Suprapubic skin (tissue), 4 donors: ENCODE measurements at regions not wholly inside any gene's neighbourhood (a gene's known extent, or its start where the extent isn't known, plus 50 kb on each side); places are given as distances from the start of the nearest gene placed in this dataset.

Experiments
- DNase-seq, 2 donors: peaks; one replicate each; pipeline ENCODE4 v3.0.0-alpha.2; 2019; ENCODE audit warnings: low spot score in 2 of 2
- H3K27ac ChIP-seq: fragments of 200-600 bp; sonication (generic); one replicate; pipeline ENCODE4 v1.5.1; 2019
- H3K27me3 ChIP-seq: fragments of 200-600 bp; sonication (generic); one replicate; pipeline ENCODE4 v1.5.1; 2019
- H3K36me3 ChIP-seq: fragments of 200-600 bp; sonication (generic); one replicate; pipeline ENCODE4 v1.5.1; 2019
- H3K4me1 ChIP-seq: fragments of 200-600 bp; sonication (generic); one replicate; pipeline ENCODE4 v1.5.1; 2019
- H3K4me3 ChIP-seq: fragments of 200-600 bp; sonication (generic); one replicate; pipeline ENCODE4 v1.5.1; 2019; ENCODE audit warnings: mild to moderate bottlenecking
- H3K9me3 ChIP-seq: fragments of 200-600 bp; sonication (generic); one replicate; pipeline ENCODE4 v1.5.1; 2019
- CTCF ChIP-seq, 2 donors: fragments of 200-600 bp in 1 of 2; fragments of 450-650 bp in 1 of 2; sonication (generic) in 1 of 2; IDR thresholded peaks; one replicate each; pipeline ENCODE4 v1.5.1; 2016 to 2019; ENCODE audit warnings: antibody characterized with exemption in 2 of 2, mild to moderate bottlenecking in 1 of 2, moderate library complexity in 1 of 2
- EP300 ChIP-seq: sonication (generic); formaldehyde crosslinking; IDR thresholded peaks from one replicate; pipeline ENCODE4 v1.6.1; 2017; ENCODE audit warnings: antibody characterized with exemption
- POLR2A ChIP-seq, 2 donors: fragments of 450-650 bp; IDR thresholded peaks; one replicate each; pipeline ENCODE4 v1.6.1; 2017; ENCODE audit warnings: antibody characterized with exemption in 2 of 2, mild to moderate bottlenecking in 2 of 2, moderate library complexity in 2 of 2
- POLR2AphosphoS5 ChIP-seq, 3 donors: sonication (generic); formaldehyde crosslinking; IDR thresholded peaks; one replicate each; pipeline ENCODE4 v1.6.1; 2017; ENCODE audit warnings: antibody characterized with exemption in 3 of 3
- WGBS: methylation state at CpG from one replicate; pipeline ENCODE4 v1.1.5; 2018; 5-methylcytosine and 5-hydroxymethylcytosine counted together

GRCh38 chr5:103446813-103447212 is 115.8 kb downstream of the NUDT12 start:
- Histone ChIP-seq H3K4me1 (peaks cover 10% of the 10 kb centered on the region), H3K27me3 (no peaks in the 10 kb centered on the region), H3K36me3 (no peaks in the 10 kb centered on the region), H3K27ac (no peak overlapping the region), H3K4me3 (no peak overlapping the region), H3K9me3 (no peaks in the 10 kb centered on the region)
- WGBS, result 63% methylated on average over 3 of the region's 3 CpGs
- no peak for TF ChIP-seq POLR2A (IDR thresholded peaks at IDR 0.05)
- TF ChIP-seq EP300, result no peak
- no peak for TF ChIP-seq CTCF (IDR thresholded peaks at IDR 0.05)
- no peak for TF ChIP-seq POLR2AphosphoS5 (IDR thresholded peaks at IDR 0.05)
- DNase-seq, result no peak

- Histone ChIP-seq H3K4me3 (no peak overlapping the region), H3K9me3 (no peaks in the 10 kb centered on the region), H3K4me1 (peaks cover 8% of the 10 kb centered on the region), H3K27ac (no peak overlapping the region), H3K27me3 (no peaks in the 10 kb centered on the region), H3K36me3 (no peaks in the 10 kb centered on the region)
- TF ChIP-seq CTCF (IDR thresholded peaks at IDR 0.05) (no peak), EP300 (no peak)
- 75% methylated on average over 5 of the region's 5 CpGs for WGBS
- no peak for DNase-seq
Measured at GRCh38 chr5:103445426-103446035, 117.1 kb downstream of the NUDT12 start.

- no peak for DNase-seq
- no peak for TF ChIP-seq EP300
- Histone ChIP-seq H3K9me3 (no peaks in the 10 kb centered on the region), H3K27ac (no peak overlapping the region), H3K36me3 (no peaks in the 10 kb centered on the region), H3K4me3 (no peak overlapping the region), H3K4me1 (peaks cover 8% of the 10 kb centered on the region), H3K27me3 (no peaks in the 10 kb centered on the region)
- 49% methylated on average over 4 of the region's 4 CpGs for WGBS
Measured at GRCh38 chr5:103444333-103445038, 118.1 kb downstream of the NUDT12 start.

GRCh38 chr5:103442750-103443149 is 119.8 kb downstream of the NUDT12 start:
- Histone ChIP-seq H3K27ac (no peak overlapping the region), H3K4me1 (peaks cover 8% of the 10 kb centered on the region), H3K36me3 (no peaks in the 10 kb centered on the region), H3K9me3 (no peaks in the 10 kb centered on the region), H3K27me3 (no peaks in the 10 kb centered on the region), H3K4me3 (no peak overlapping the region)
- WGBS, result 87% methylated on average over 5 of the region's 5 CpGs
- TF ChIP-seq POLR2A (IDR thresholded peaks at IDR 0.05) (no peak), EP300 (no peak), CTCF (IDR thresholded peaks at IDR 0.05) (no peak), POLR2AphosphoS5 (IDR thresholded peaks at IDR 0.05) (no peak)
- DNase-seq, result no peak

GRCh38 chr5:103441523-103441922 is 121.1 kb downstream of the NUDT12 start:
- no peak overlapping the region for H3K4me3 ChIP-seq
- no peaks in the 10 kb centered on the region for H3K36me3 ChIP-seq
- H3K9me3 ChIP-seq, result no peaks in the 10 kb centered on the region
- no peak for DNase-seq
- WGBS, result 62% methylated on average over 2 of the region's 2 CpGs
- no peaks in the 10 kb centered on the region for H3K27me3 ChIP-seq
- H3K27ac ChIP-seq, result no peak overlapping the region
- TF ChIP-seq CTCF (IDR thresholded peaks at IDR 0.05) (no peak), POLR2A (IDR thresholded peaks at IDR 0.05) (no peak), POLR2AphosphoS5 (IDR thresholded peaks at IDR 0.05) (no peak), EP300 (no peak)
- H3K4me1 ChIP-seq, result peaks cover 8% of the 10 kb centered on the region
